ENCODE measurements at regions not wholly inside any gene's neighbourhood (a gene's known extent, or its start where the extent isn't known, plus 50 kb on each side); places are given as distances from the start of the nearest gene placed in this dataset.

GRCh38 chr10:10363217-10363616 is 654.5 kb upstream of the CELF2 start:
- no peak for TF ChIP-seq CTCF (IDR thresholded peaks at IDR 0.05)
- Histone ChIP-seq H3K4me3 (no peak overlapping the region), H3K4me1 (peaks cover 0 to 2% of the 10 kb centered on the region in 2 donors), H3K27me3 (no peaks in the 10 kb centered on the region), H3K36me3 (no peaks in the 10 kb centered on the region), H3K27ac (no peak overlapping the region), H3K9me3 (no peaks in the 10 kb centered on the region)
- no peak for DNase-seq (ENCODE audit: low spot score)

- Histone ChIP-seq H3K36me3 (no peaks in the 10 kb centered on the region), H3K4me1 (no peaks in the 10 kb centered on the region), H3K4me3 (no peak overlapping the region), H3K27ac (no peak overlapping the region), H3K27me3 (no peaks in the 10 kb centered on the region), H3K9me3 (no peaks in the 10 kb centered on the region)
- DNase-seq (ENCODE audit: low spot score), result no peak
- TF ChIP-seq CTCF (IDR thresholded peaks at IDR 0.05), result no peak
Observed at GRCh38 chr10:10364902-10365301, 652.8 kb upstream of the CELF2 start.

GRCh38 chr10:10365676-10366075 is 652.0 kb upstream of the CELF2 start:
- no peak for DNase-seq (ENCODE audit: low spot score)
- Histone ChIP-seq H3K27ac (no peak overlapping the region), H3K36me3 (no peaks in the 10 kb centered on the region), H3K27me3 (no peaks in the 10 kb centered on the region), H3K9me3 (no peaks in the 10 kb centered on the region), H3K4me1 (no peaks in the 10 kb centered on the region), H3K4me3 (no peak overlapping the region)
- no peak for TF ChIP-seq CTCF (IDR thresholded peaks at IDR 0.05)

- no peak overlapping the region for H3K27ac ChIP-seq
- no peaks in the 10 kb centered on the region for H3K27me3 ChIP-seq
- DNase-seq (ENCODE audit: low spot score), result no peak
- no peaks in the 10 kb centered on the region for H3K4me1 ChIP-seq
- H3K36me3 ChIP-seq, result no peaks in the 10 kb centered on the region
- H3K4me3 ChIP-seq, result no peak overlapping the region
- TF ChIP-seq CTCF (IDR thresholded peaks at IDR 0.05), result no peak
- H3K9me3 ChIP-seq, result no peaks in the 10 kb centered on the region
Observed at GRCh38 chr10:10366836-10367235, 650.8 kb upstream of the CELF2 start.

- Histone ChIP-seq H3K36me3 (no peaks in the 10 kb centered on the region), H3K9me3 (no peaks in the 10 kb centered on the region), H3K4me1 (no peaks in the 10 kb centered on the region), H3K4me3 (no peak overlapping the region), H3K27me3 (no peaks in the 10 kb centered on the region), H3K27ac (no peak overlapping the region)
- no peak for TF ChIP-seq CTCF (IDR thresholded peaks at IDR 0.05)
- no peak for DNase-seq (ENCODE audit: low spot score)
Observed at GRCh38 chr10:10367264-10367663, 650.4 kb upstream of the CELF2 start.

GRCh38 chr10:10368951-10369576 is 648.6 kb upstream of the CELF2 start:
- no peak for DNase-seq (ENCODE audit: low spot score)
- Histone ChIP-seq H3K4me1 (no peaks in the 10 kb centered on the region), H3K9me3 (no peaks in the 10 kb centered on the region), H3K27me3 (no peaks in the 10 kb centered on the region), H3K36me3 (no peaks in the 10 kb centered on the region), H3K4me3 (no peak overlapping the region), H3K27ac (no peak overlapping the region)
- no peak for TF ChIP-seq CTCF (IDR thresholded peaks at IDR 0.05)

Data from right atrium auricular region (tissue), 2 donors.